B cell (primary cell): ENCODE measurements at regions not wholly inside any gene's neighbourhood (a gene's known extent, or its start where the extent isn't known, plus 50 kb on each side); places are given as distances from the start of the nearest gene placed in this dataset.

Experiments used
- ATAC-seq: fragments of 200-7000 bp; cut with Tn5 transposase; one replicate; pipeline ENCODE4 v1.10.0; 2021; ENCODE audit warnings: low read depth, mild to moderate bottlenecking, moderate number of reproducible peaks, moderate library complexity
- CTCF ChIA-PET: fragments of 350-600 bp; sonication (Branson Sonifier 250); formaldehyde crosslinking; loops from one replicate; lab custom pipeline; 2021; ENCODE audit warnings: antibody characterized with exemption, inconsistent platforms; lab: Charles Lee
- POLR2A ChIA-PET: fragments of 350-600 bp; sonication (Branson Sonifier 250); formaldehyde crosslinking; loops from one replicate; lab custom pipeline; 2021; ENCODE audit warnings: antibody characterized with exemption; lab: Charles Lee
- DNase-seq: peaks from one replicate; pipeline ENCODE4 v3.0.0; 2013
- H2AFZ ChIP-seq: 2 replicates; pipeline ENCODE4 v1.6.1; 2012; ENCODE audit warnings: mild to moderate bottlenecking, low read depth, low read length; ENCODE audit not compliant: insufficient read depth, poor library complexity, severe bottlenecking
- H3K27ac ChIP-seq, 2 donors: 1 replicate in 1 of 2; 2 replicates in 1 of 2; pipeline ENCODE4 v1.5.1; 2012 to 2013; ENCODE audit warnings: low read length in 2 of 2, mild to moderate bottlenecking in 2 of 2, moderate library complexity in 1 of 2
- H3K27me3 ChIP-seq, 4 experiments: fragments of 200-600 bp in 1 of 4; sonication (generic) in 1 of 4; replicated peaks in 1 of 4; 1 replicate in 2 of 4; 2 replicates in 2 of 4; pipeline versions ENCODE4 v1.6.1 to v1.7.0; 2013 to 2016; ENCODE audit warnings: low read length in 3 of 4, mild to moderate bottlenecking in 2 of 4, mixed read lengths in 1 of 4, moderate library complexity in 1 of 4; ENCODE audit not compliant: insufficient read depth in 4 of 4, control insufficient read depth in 3 of 4; ENCODE audit errors: control extremely low read depth in 1 of 4
- H3K36me3 ChIP-seq, 2 experiments: replicated peaks in 1 of 2; 1 replicate in 1 of 2; 2 replicates in 1 of 2; pipeline versions ENCODE4 v1.6.1 to v1.7.1; 2013; ENCODE audit warnings: low read length in 1 of 2; ENCODE audit not compliant: insufficient read depth in 2 of 2, control insufficient read depth in 1 of 2; ENCODE audit errors: control extremely low read depth in 1 of 2, extremely low read depth in 1 of 2
- H3K4me1 ChIP-seq, 2 donors: fragments of 200-600 bp in 1 of 2; sonication (generic) in 1 of 2; 1 replicate in 1 of 2; 2 replicates in 1 of 2; pipeline versions ENCODE4 v1.5.1 to v1.6.1; 2013 to 2017; ENCODE audit warnings: low read length in 2 of 2; ENCODE audit not compliant: control insufficient read depth in 2 of 2, insufficient read depth in 2 of 2
- H3K4me2 ChIP-seq: replicated peaks from 2 replicates; pipeline ENCODE3; 2012; ENCODE audit warnings: mild to moderate bottlenecking, low read depth, low read length; ENCODE audit not compliant: poor library complexity, severe bottlenecking
- H3K4me3 ChIP-seq, 5 experiments: fragments of 200-600 bp in 1 of 5; sonication (generic) in 1 of 5; 1 replicate in 3 of 5; 2 replicates in 2 of 5; pipeline versions ENCODE4 v1.5.1 to v1.7.0; 2011 to 2016; ENCODE audit warnings: low read length in 4 of 5, mild to moderate bottlenecking in 4 of 5, low read depth in 2 of 5, control low read depth in 1 of 5, moderate library complexity in 1 of 5; ENCODE audit not compliant: insufficient read depth in 1 of 5; ENCODE audit errors: control extremely low read depth in 1 of 5, extremely low read depth in 1 of 5
- H3K79me2 ChIP-seq: fragments of 200-600 bp; sonication (generic); one replicate; pipeline ENCODE4 v1.6.0; 2016; ENCODE audit warnings: low read length; ENCODE audit not compliant: control insufficient read depth, insufficient read depth
- H3K9ac ChIP-seq: fragments of 200-600 bp; sonication (generic); 2 replicates; pipeline ENCODE4 v1.6.1; 2017; ENCODE audit warnings: mild to moderate bottlenecking, low read length, moderate library complexity
- H3K9me3 ChIP-seq, 3 donors: one replicate each; pipeline versions ENCODE4 v1.6.1 to v1.7.1; 2013; ENCODE audit warnings: low read length in 2 of 3; ENCODE audit not compliant: control insufficient read depth in 2 of 3, insufficient read depth in 1 of 3; ENCODE audit errors: control extremely low read depth in 1 of 3
- H4K20me1 ChIP-seq: 2 replicates; pipeline ENCODE4 v1.6.0; 2012; ENCODE audit warnings: mild to moderate bottlenecking, low read length; ENCODE audit not compliant: insufficient read depth, control insufficient read depth, poor library complexity, severe bottlenecking
- H3K27ac Mint-ChIP-seq: one replicate; pipeline ENCODE4 v1.8.0; 2021; ENCODE audit warnings: mixed read lengths
- H3K27me3 Mint-ChIP-seq: one replicate; pipeline ENCODE4 v1.8.0; 2021; ENCODE audit warnings: mixed read lengths
- H3K4me1 Mint-ChIP-seq: one replicate; pipeline ENCODE4 v1.8.0; 2021; ENCODE audit warnings: mixed read lengths
- H3K4me3 Mint-ChIP-seq: one replicate; pipeline ENCODE4 v1.8.0; 2021; ENCODE audit warnings: mixed read lengths
- H3K9me3 Mint-ChIP-seq: one replicate; pipeline ENCODE4 v1.8.0; 2022; ENCODE audit warnings: mixed read lengths; ENCODE audit not compliant: insufficient read depth
- EZH2 ChIP-seq: IDR thresholded peaks from 2 replicates; pipeline ENCODE4 v1.6.1; 2012; ENCODE audit warnings: borderline replicate concordance, low read depth, mild to moderate bottlenecking, moderate library complexity, low read length; ENCODE audit not compliant: insufficient read depth, poor library complexity, severe bottlenecking
- WGBS: methylation state at CpG from one replicate; pipeline ENCODE4 v1.1.5; 2013; ENCODE audit warnings: missing lambda C conversion rate; ENCODE audit not compliant: insufficient coverage; 5-methylcytosine and 5-hydroxymethylcytosine counted together
- intact Hi-C: fragments of 100-400 bp; cut with micrococcal nuclease; formaldehyde crosslinking; loops from one replicate; pipeline ENCODE4 v1.10.0; 2022
- TF ChIP-seq, protein P1 (sequence below): fragments of 200-600 bp; IDR thresholded peaks from one replicate; pipeline ENCODE4 v1.8.0; 2022; ENCODE audit warnings: antibody characterized with exemption, mild to moderate bottlenecking

DNA sequence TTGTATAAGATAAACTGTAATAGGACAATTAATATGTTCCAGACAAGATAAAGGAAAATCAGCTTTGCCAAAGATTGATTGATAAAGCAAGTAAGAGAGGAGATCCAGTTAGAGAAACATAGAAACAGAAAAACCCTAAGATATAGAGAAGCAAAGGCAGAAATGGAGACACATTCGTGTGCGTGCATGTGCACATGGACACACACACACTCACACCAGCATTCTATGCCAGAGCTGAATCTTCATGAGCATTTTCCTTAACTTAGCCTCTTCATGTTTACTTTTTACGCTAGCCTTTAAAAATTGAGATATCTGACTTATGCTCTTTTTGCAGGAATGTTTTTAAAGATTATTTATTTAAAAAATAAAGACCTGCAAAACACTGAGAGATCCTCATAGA is 168.5 kb upstream of the ATP2B1 start:
- DNase-seq: no peak
- POLR2A ChIA-PET: no interaction called here
- peaks cover 42 to 44% of the 10 kb centered on the region in 2 donors for H3K4me1 ChIP-seq
- H3K27me3 Mint-ChIP-seq: no peaks in the 10 kb centered on the region
- no peaks in the 10 kb centered on the region for H3K79me2 ChIP-seq
- no peak overlapping the region for H3K27ac ChIP-seq
- TF ChIP-seq, protein P1, sequence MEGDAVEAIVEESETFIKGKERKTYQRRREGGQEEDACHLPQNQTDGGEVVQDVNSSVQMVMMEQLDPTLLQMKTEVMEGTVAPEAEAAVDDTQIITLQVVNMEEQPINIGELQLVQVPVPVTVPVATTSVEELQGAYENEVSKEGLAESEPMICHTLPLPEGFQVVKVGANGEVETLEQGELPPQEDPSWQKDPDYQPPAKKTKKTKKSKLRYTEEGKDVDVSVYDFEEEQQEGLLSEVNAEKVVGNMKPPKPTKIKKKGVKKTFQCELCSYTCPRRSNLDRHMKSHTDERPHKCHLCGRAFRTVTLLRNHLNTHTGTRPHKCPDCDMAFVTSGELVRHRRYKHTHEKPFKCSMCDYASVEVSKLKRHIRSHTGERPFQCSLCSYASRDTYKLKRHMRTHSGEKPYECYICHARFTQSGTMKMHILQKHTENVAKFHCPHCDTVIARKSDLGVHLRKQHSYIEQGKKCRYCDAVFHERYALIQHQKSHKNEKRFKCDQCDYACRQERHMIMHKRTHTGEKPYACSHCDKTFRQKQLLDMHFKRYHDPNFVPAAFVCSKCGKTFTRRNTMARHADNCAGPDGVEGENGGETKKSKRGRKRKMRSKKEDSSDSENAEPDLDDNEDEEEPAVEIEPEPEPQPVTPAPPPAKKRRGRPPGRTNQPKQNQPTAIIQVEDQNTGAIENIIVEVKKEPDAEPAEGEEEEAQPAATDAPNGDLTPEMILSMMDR: no peak
- TF ChIP-seq EZH2: no peak
- no peak for ATAC-seq
- H3K27ac Mint-ChIP-seq: peak overlapping the region; percentile 32
- no peak overlapping the region for H3K4me3 ChIP-seq
- H3K4me3 Mint-ChIP-seq: no peak overlapping the region
- no peaks in the 10 kb centered on the region for H3K27me3 ChIP-seq
- CTCF ChIA-PET: interaction anchor here (1.1 to 1.3 kb wide), 2 partner anchors 13 to 136 kb away, joined by 3 read pairs; no protein-coding TSS in a partner anchor
- no peak overlapping the region for H2AFZ ChIP-seq
- no peak overlapping the region for H3K9ac ChIP-seq
- no peaks in the 10 kb centered on the region for H3K9me3 Mint-ChIP-seq
- no peaks in the 10 kb centered on the region for H4K20me1 ChIP-seq
- WGBS: 100% methylated on average over 2 of the region's 3 CpGs
- no peak overlapping the region for H3K4me2 ChIP-seq
- intact Hi-C loops: no loop called here
- peaks cover 67% of the 10 kb centered on the region for H3K4me1 Mint-ChIP-seq
- H3K36me3 ChIP-seq: no peaks in the 10 kb centered on the region
- peaks cover 0 to 1% (median 0%) of the 10 kb centered on the region in 3 donors for H3K9me3 ChIP-seq

GRCh38 chr12:89875809-89876208 is 167.2 kb upstream of the ATP2B1 start:
- Mint-ChIP-seq H3K27ac (no peak overlapping the region), H3K4me1 (peaks cover 60% of the 10 kb centered on the region), H3K27me3 (no peaks in the 10 kb centered on the region), H3K4me3 (no peak overlapping the region), H3K9me3 (peaks cover 5% of the 10 kb centered on the region)
- H4K20me1 ChIP-seq: no peaks in the 10 kb centered on the region
- CTCF ChIA-PET: no interaction called here
- H3K79me2 ChIP-seq: no peaks in the 10 kb centered on the region
- POLR2A ChIA-PET: no interaction called here
- ATAC-seq: no peak
- no peak overlapping the region for H3K9ac ChIP-seq
- peaks cover 29 to 31% of the 10 kb centered on the region in 2 donors for H3K4me1 ChIP-seq
- no peak for DNase-seq
- H3K27ac ChIP-seq: no peak overlapping the region
- no peak overlapping the region for H3K4me2 ChIP-seq
- no peaks in the 10 kb centered on the region for H3K27me3 ChIP-seq
- intact Hi-C loops: no loop called here
- no peak overlapping the region for H2AFZ ChIP-seq
- H3K4me3 ChIP-seq: no peak overlapping the region
- H3K36me3 ChIP-seq: no peaks in the 10 kb centered on the region
- 100% methylated on average over 1 of the region's 1 CpG for WGBS
- TF ChIP-seq EZH2: no peak
- TF ChIP-seq, protein P1: no peak
- peaks cover 3 to 7% (median 5%) of the 10 kb centered on the region in 3 donors for H3K9me3 ChIP-seq
